ENCODE measurements at regions not wholly inside any gene's neighbourhood (a gene's known extent, or its start where the extent isn't known, plus 50 kb on each side); places are given as distances from the start of the nearest gene placed in this dataset.

DNA sequence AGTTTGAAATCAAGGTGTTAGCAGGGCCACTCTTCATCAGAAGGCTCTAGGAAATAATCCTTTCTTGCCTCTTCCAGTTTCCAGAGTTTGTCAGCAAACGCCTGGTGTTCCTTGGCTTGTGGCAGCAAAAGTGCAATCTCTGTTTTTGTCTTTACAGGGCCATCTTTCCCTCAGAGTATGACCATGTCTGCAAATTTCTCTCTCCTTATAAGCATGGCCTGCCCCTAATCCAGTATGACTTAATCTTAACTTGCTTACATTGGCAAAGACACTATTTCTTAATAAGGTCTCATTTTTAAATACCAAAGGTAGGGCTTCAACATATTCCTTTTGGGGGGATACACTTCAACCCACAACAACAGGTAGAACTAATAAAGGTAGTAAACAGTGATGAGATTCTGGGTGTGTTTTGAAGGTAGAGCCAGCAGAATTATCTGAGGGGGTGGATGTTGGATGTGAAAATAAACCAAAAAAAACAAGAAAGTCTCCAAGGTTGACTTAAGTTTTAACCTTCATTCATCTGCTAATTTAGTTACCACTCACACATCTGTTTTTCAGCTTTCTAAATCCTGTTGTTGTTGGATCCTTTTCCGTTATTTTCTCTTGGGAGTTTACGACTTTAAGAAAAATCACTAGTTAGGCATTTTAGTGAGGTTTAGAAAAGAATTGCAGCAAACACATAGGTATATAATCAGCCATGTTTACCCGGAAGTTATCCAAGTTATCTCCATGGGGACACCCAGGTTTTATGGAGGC is 234.4 kb upstream of the FIGN start:
- TF ChIP-seq, protein P1, sequence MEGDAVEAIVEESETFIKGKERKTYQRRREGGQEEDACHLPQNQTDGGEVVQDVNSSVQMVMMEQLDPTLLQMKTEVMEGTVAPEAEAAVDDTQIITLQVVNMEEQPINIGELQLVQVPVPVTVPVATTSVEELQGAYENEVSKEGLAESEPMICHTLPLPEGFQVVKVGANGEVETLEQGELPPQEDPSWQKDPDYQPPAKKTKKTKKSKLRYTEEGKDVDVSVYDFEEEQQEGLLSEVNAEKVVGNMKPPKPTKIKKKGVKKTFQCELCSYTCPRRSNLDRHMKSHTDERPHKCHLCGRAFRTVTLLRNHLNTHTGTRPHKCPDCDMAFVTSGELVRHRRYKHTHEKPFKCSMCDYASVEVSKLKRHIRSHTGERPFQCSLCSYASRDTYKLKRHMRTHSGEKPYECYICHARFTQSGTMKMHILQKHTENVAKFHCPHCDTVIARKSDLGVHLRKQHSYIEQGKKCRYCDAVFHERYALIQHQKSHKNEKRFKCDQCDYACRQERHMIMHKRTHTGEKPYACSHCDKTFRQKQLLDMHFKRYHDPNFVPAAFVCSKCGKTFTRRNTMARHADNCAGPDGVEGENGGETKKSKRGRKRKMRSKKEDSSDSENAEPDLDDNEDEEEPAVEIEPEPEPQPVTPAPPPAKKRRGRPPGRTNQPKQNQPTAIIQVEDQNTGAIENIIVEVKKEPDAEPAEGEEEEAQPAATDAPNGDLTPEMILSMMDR (IDR thresholded peaks at IDR 0.05): no peak
- no peak for TF ChIP-seq POLR2A (IDR thresholded peaks at IDR 0.05)

Measured in testis (tissue), 2 donors.